ENCODE measurements at regions not wholly inside any gene's neighbourhood (a gene's known extent, or its start where the extent isn't known, plus 50 kb on each side); places are given as distances from the start of the nearest gene placed in this dataset.

DNA sequence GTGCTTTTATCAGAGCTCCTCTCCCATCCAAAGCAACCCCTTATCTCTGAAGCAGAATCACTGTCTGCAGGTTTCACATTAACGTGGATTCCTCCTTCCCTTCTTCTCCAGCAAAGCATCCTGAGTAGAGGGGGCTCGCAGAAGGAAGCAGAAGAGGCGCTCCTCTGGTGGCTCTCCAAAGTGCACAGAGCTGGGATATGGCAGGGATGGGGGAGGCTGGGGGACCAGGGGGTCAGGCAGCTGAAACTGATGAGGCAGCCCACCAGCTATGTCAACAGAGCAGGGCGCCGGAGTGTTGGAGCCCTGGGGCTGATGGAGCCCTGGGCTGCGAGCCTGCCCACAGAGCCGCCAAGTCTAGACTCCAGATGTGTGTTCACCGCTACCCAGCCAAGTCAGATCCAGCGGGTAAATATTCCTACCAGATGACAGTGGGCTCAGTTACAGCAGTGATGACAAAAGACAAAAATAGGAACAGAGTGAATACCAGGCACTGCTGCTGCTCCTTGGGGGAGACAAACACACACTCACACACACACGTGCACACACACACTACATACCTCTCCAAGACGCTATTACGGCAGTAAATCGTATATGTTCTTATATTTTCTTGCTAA, 678.3 kb upstream of the ID2 start:
- TF ChIP-seq CTCF (IDR thresholded peaks at IDR 0.05) (no peak), POLR2A (IDR thresholded peaks at IDR 0.05) (no peak)
